ENCODE measurements at regions not wholly inside any gene's neighbourhood (a gene's known extent, or its start where the extent isn't known, plus 50 kb on each side); places are given as distances from the start of the nearest gene placed in this dataset.

GRCh38 chr11:69578167-69578566, 62.8 kb upstream of the CCND1 start:
- no peak overlapping the region for H2BK120ac ChIP-seq (ENCODE audit: low read depth, low read length, poor library complexity, severe bottlenecking)
- no peak overlapping the region for H3K18ac ChIP-seq (ENCODE audit: insufficient read length, low read depth, low read length)
- H3K79me2 ChIP-seq (ENCODE audit: insufficient read depth, low read length), result no peaks in the 10 kb centered on the region
- no peak overlapping the region for H3K27ac ChIP-seq (ENCODE audit: insufficient read length, low read depth, low read length)
- no peak overlapping the region for H4K8ac ChIP-seq (replicated peaks; ENCODE audit: insufficient read length, low read depth, low read length)
- no peaks in the 10 kb centered on the region for H3K27me3 ChIP-seq (ENCODE audit: insufficient read depth, low read length)
- H4K91ac ChIP-seq (ENCODE audit: insufficient read length, low read depth, low read length), result no peak overlapping the region
- TF ChIP-seq, protein P1, sequence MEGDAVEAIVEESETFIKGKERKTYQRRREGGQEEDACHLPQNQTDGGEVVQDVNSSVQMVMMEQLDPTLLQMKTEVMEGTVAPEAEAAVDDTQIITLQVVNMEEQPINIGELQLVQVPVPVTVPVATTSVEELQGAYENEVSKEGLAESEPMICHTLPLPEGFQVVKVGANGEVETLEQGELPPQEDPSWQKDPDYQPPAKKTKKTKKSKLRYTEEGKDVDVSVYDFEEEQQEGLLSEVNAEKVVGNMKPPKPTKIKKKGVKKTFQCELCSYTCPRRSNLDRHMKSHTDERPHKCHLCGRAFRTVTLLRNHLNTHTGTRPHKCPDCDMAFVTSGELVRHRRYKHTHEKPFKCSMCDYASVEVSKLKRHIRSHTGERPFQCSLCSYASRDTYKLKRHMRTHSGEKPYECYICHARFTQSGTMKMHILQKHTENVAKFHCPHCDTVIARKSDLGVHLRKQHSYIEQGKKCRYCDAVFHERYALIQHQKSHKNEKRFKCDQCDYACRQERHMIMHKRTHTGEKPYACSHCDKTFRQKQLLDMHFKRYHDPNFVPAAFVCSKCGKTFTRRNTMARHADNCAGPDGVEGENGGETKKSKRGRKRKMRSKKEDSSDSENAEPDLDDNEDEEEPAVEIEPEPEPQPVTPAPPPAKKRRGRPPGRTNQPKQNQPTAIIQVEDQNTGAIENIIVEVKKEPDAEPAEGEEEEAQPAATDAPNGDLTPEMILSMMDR (conservative IDR thresholded peaks at IDR 0.05), result no peak
- no peak overlapping the region for H2BK5ac ChIP-seq (ENCODE audit: insufficient read length, low read length)
- H4K20me1 ChIP-seq (ENCODE audit: control insufficient read depth, insufficient read depth, insufficient read length), result no peaks in the 10 kb centered on the region
- H4K5ac ChIP-seq (ENCODE audit: insufficient read length, low read depth, low read length), result no peak overlapping the region
- WGBS (ENCODE audit: extremely low coverage, insufficient read length, low lambda C conversion rate), result no CpG with 5 or more reads among the region's 5 CpGs
- no peak overlapping the region for H2AK5ac ChIP-seq (ENCODE audit: insufficient read length, low read length)
- Mint-ChIP-seq H3K27ac (no peak overlapping the region), H3K27me3 (ENCODE audit: low read depth) (peaks cover 9% of the 10 kb centered on the region), H3K4me3 (no peak overlapping the region), H3K36me3 (ENCODE audit: insufficient read depth in 1 of 3, low read depth in 3 of 3) (no peaks in the 10 kb centered on the region), H3K9me3 (no peaks in the 10 kb centered on the region), H3K4me1 (no peaks in the 10 kb centered on the region; a peak in 1 of 4 replicates)
- H3K56ac ChIP-seq (ENCODE audit: insufficient read length, low read depth, low read length), result no peak overlapping the region
- H3K4me1 ChIP-seq (ENCODE audit: insufficient read depth, low read length), result no peaks in the 10 kb centered on the region
- no peak overlapping the region for H3K9ac ChIP-seq (ENCODE audit: extremely low read depth, insufficient read length, low read length)
- H3K4ac ChIP-seq (ENCODE audit: low read depth, low read length), result no peak overlapping the region
- no peaks in the 10 kb centered on the region for H3K79me1 ChIP-seq (ENCODE audit: insufficient read depth, low read depth, low read length, poor library complexity, severe bottlenecking)
- H3K23ac ChIP-seq (ENCODE audit: insufficient read length, low read depth, low read length), result no peak overlapping the region
- no peak overlapping the region for H2BK20ac ChIP-seq (ENCODE audit: low read depth, low read length, poor library complexity, severe bottlenecking)
- no peak overlapping the region for H3K14ac ChIP-seq (ENCODE audit: insufficient read depth, low read length)
- H3T11ph ChIP-seq (ENCODE audit: low read length), result no peak overlapping the region
- H3K4me2 ChIP-seq (ENCODE audit: insufficient read depth, insufficient read length, low read length), result no peak overlapping the region
- H2BK12ac ChIP-seq (ENCODE audit: insufficient read length, low read depth, low read length), result no peak overlapping the region
- no peaks in the 10 kb centered on the region for H3K9me3 ChIP-seq (ENCODE audit: control insufficient read depth, low read depth, low read length)
- DNase-seq, result no peak
- H2AFZ ChIP-seq (ENCODE audit: low read length), result no peak overlapping the region
- H3K23me2 ChIP-seq (ENCODE audit: insufficient read length, low read depth, low read length, poor library complexity, severe bottlenecking), result no peaks in the 10 kb centered on the region
- no peak overlapping the region for H2BK15ac ChIP-seq (ENCODE audit: low read depth, low read length)

Measured in H9 (cell line).